ENCODE measurements at regions not wholly inside any gene's neighbourhood (a gene's known extent, or its start where the extent isn't known, plus 50 kb on each side); places are given as distances from the start of the nearest gene placed in this dataset.

GRCh38 chr20:4066551-4066950 lies 51.2 kb upstream of the RNF24 start:
- Histone ChIP-seq H3K4me1 (peaks cover 10 to 84% (median 45%) of the 10 kb centered on the region in 9 donors), H3K27ac (peak overlapping the region in 5 of 10 donors; percentile 55 to 91 (median 83)), H3K27me3 (no peaks in the 10 kb centered on the region), H3K9me3 (peaks cover 0 to 7% (median 0%) of the 10 kb centered on the region in 11 donors), H3K36me3 (no peaks in the 10 kb centered on the region), H3K4me3 (no peak overlapping the region)
- TF ChIP-seq, protein P1, sequence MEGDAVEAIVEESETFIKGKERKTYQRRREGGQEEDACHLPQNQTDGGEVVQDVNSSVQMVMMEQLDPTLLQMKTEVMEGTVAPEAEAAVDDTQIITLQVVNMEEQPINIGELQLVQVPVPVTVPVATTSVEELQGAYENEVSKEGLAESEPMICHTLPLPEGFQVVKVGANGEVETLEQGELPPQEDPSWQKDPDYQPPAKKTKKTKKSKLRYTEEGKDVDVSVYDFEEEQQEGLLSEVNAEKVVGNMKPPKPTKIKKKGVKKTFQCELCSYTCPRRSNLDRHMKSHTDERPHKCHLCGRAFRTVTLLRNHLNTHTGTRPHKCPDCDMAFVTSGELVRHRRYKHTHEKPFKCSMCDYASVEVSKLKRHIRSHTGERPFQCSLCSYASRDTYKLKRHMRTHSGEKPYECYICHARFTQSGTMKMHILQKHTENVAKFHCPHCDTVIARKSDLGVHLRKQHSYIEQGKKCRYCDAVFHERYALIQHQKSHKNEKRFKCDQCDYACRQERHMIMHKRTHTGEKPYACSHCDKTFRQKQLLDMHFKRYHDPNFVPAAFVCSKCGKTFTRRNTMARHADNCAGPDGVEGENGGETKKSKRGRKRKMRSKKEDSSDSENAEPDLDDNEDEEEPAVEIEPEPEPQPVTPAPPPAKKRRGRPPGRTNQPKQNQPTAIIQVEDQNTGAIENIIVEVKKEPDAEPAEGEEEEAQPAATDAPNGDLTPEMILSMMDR (IDR thresholded peaks at IDR 0.05), result no peak
- intact Hi-C loops (cut with DNase I), result loop anchor here in 4 of 10 donors (5.0 to 10.0 kb wide), 4 partner anchors 44 to 182 kb away; partner anchors contain the start of genes PANK2 (in 2 of the 4) and RNF24 (in 1 of the 4)
- no peak for DNase-seq
- 95 to 97% methylated on average over 5 of the region's 5 CpGs for WGBS, 2 donors
- no peak for ATAC-seq

GRCh38 chr20:4065391-4065844 lies 50.1 kb upstream of the RNF24 start:
- Histone ChIP-seq H3K4me3 (no peak overlapping the region), H3K27ac (peak overlapping the region in 9 of 10 donors; percentile 73 to 91 (median 83)), H3K4me1 (peaks cover 13 to 92% (median 54%) of the 10 kb centered on the region in 9 donors), H3K9me3 (peaks cover 0 to 3% (median 0%) of the 10 kb centered on the region in 11 donors), H3K27me3 (no peaks in the 10 kb centered on the region), H3K36me3 (no peaks in the 10 kb centered on the region)
- intact Hi-C loops (cut with DNase I), result loop anchor here in 6 of 10 donors (2.0 to 10.0 kb wide), 5 partner anchors 43 to 181 kb away; partner anchors contain the start of genes RNF24 (in 3 of the 6) and PANK2 (in 2 of the 6)
- ATAC-seq (no peak), DNase-seq (no peak)
- TF ChIP-seq, protein P1 (IDR thresholded peaks at IDR 0.05), result no peak
- WGBS, 2 donors, result 46 to 47% methylated on average over 2 of the region's 2 CpGs

Data from heart right ventricle (tissue), 16 donors.